HepG2 (cell line): ENCODE measurements at regions not wholly inside any gene's neighbourhood (a gene's known extent, or its start where the extent isn't known, plus 50 kb on each side); places are given as distances from the start of the nearest gene placed in this dataset.

Experiments
- ATAC-seq: fragments of 200-7000 bp; cut with Tn5 transposase; 3 replicates; pipeline ENCODE4 v1.9.1; 2020; ENCODE audit warnings: mild to moderate bottlenecking, moderate library complexity
- BruUV-seq: library from RNA; stranded (reverse); fragments of 400-500 nt; replicated peaks from 2 replicates; lab custom pipeline; 2021; lab: Mats Ljungman, UMichigan
- CTCF ChIA-PET: fragments of 300-600 bp; formaldehyde crosslinking; extraction: SDS; loops from one replicate; lab custom pipeline; 2021; ENCODE audit warnings: low total read pairs, inconsistent platforms, low intra/inter-chr PET ratio; lab: Yijun Ruan, JAX
- POLR2A ChIA-PET: fragments of 350-600 bp; sonication (Branson Sonifier 250); formaldehyde crosslinking; loops from one replicate; lab custom pipeline; 2020; ENCODE audit warnings: antibody characterized with exemption, inconsistent platforms; lab: Yijun Ruan, JAX
- DNase-seq: peaks from one replicate; pipeline ENCODE4 v3.0.0-alpha.2; 2015; ENCODE audit warnings: low spot score
- FAIRE-seq: peaks from 3 replicates; lab custom pipeline; 2011; peaks lifted over from hg19 to GRCh38; lab: Jason Lieb, UNC
- H2AFZ ChIP-seq: one replicate; pipeline ENCODE4 v1.6.1; 2011; ENCODE audit warnings: low read length, inconsistent platforms
- H3K27ac ChIP-seq: fragments of 300-600 bp; 3 replicates; pipeline ENCODE4 v1.8.0; 2011; ENCODE audit warnings: mixed run types, mild to moderate bottlenecking, mixed read lengths, low read length, inconsistent platforms; ENCODE audit not compliant: insufficient read depth; ENCODE audit errors: extremely low read length
- H3K27me3 ChIP-seq, 2 experiments: fragments of 200-600 bp in 1 of 2; 2 replicates in 1 of 2; 3 replicates in 1 of 2; pipeline versions ENCODE4 v1.6.0 to v1.8.0; 2011; ENCODE audit warnings: low read length in 2 of 2, mild to moderate bottlenecking in 2 of 2, moderate library complexity in 2 of 2, inconsistent platforms in 1 of 2; ENCODE audit not compliant: insufficient read depth in 2 of 2, control insufficient read depth in 1 of 2
- H3K36me3 ChIP-seq, 2 experiments: fragments of 200-600 bp in 1 of 2; replicated peaks in 1 of 2; 2 replicates in 1 of 2; 3 replicates in 1 of 2; pipeline versions ENCODE4 v1.5.1 to v1.8.0; 2011; ENCODE audit warnings: low read length in 2 of 2, inconsistent platforms in 1 of 2; ENCODE audit not compliant: insufficient read depth in 2 of 2, control insufficient read depth in 1 of 2
- H3K4me1 ChIP-seq: 2 replicates; pipeline ENCODE4 v1.5.1; 2012; ENCODE audit warnings: low read length, inconsistent platforms; ENCODE audit not compliant: insufficient read depth
- H3K4me2 ChIP-seq: 2 replicates; pipeline ENCODE4 v1.6.0; 2011; ENCODE audit warnings: low read depth, low read length, inconsistent platforms
- H3K4me3 ChIP-seq, 3 experiments: fragments of 200-600 bp in 1 of 3; sonication (generic), shearing (Covaris generic) in 1 of 3; replicated peaks in 1 of 3; 2 replicates each; pipeline ENCODE4 v1.5.1; 2011 to 2016; ENCODE audit warnings: low read length in 3 of 3, inconsistent platforms in 2 of 3, low read depth in 2 of 3, mild to moderate bottlenecking in 2 of 3, control low read depth in 1 of 3, mixed read lengths in 1 of 3; ENCODE audit not compliant: insufficient read depth in 1 of 3
- H3K79me2 ChIP-seq: one replicate; pipeline ENCODE4 v1.6.1; 2011; ENCODE audit warnings: low read length, inconsistent platforms; ENCODE audit not compliant: insufficient read depth
- H3K9ac ChIP-seq: 2 replicates; pipeline ENCODE4 v1.6.0; 2011; ENCODE audit warnings: mild to moderate bottlenecking, low read depth, low read length, inconsistent platforms; ENCODE audit not compliant: insufficient read depth
- H3K9me3 ChIP-seq: 2 replicates; pipeline ENCODE4 v1.5.1; 2012; ENCODE audit warnings: mild to moderate bottlenecking, low read length
- H4K20me1 ChIP-seq: 2 replicates; pipeline ENCODE4 v1.6.0; 2011; ENCODE audit warnings: inconsistent platforms, mild to moderate bottlenecking, low read length, moderate library complexity; ENCODE audit not compliant: insufficient read depth
- AKAP8 ChIP-seq: sonication (generic); formaldehyde crosslinking; IDR thresholded peaks from 2 replicates; pipeline ENCODE4 v1.5.1; 2020; ENCODE audit warnings: mild to moderate bottlenecking, missing genetic modification reagents
- MTF2 ChIP-seq: sonication (generic); formaldehyde crosslinking; IDR thresholded peaks from 2 replicates; pipeline ENCODE4 v1.5.0; 2020; ENCODE audit warnings: missing genetic modification reagents, borderline replicate concordance
- MZF1 ChIP-seq: sonication (generic); formaldehyde crosslinking; IDR thresholded peaks from 2 replicates; pipeline ENCODE4 v1.8.1; 2023; ENCODE audit warnings: mild to moderate bottlenecking, missing genetic modification reagents, borderline replicate concordance
- RXRB ChIP-seq: IDR thresholded peaks from 2 replicates; pipeline ENCODE4 v1.6.1; 2016; ENCODE audit warnings: borderline replicate concordance, missing genetic modification reagents, missing compliant biosample characterization
- ZNF512 ChIP-seq: sonication (generic); formaldehyde crosslinking; IDR thresholded peaks from 2 replicates; pipeline ENCODE4 v1.4.0; 2020; ENCODE audit warnings: mild to moderate bottlenecking, missing genetic modification reagents
- ZNF773 ChIP-seq: sonication (generic); formaldehyde crosslinking; IDR thresholded peaks from 2 replicates; pipeline ENCODE4 v1.4.0; 2020; ENCODE audit warnings: missing genetic modification reagents, borderline replicate concordance
- WGBS: methylation state at CpG from one replicate; pipeline ENCODE4 v1.1.6; 2017; ENCODE audit warnings: low lambda C conversion rate; 5-methylcytosine and 5-hydroxymethylcytosine counted together
- in situ Hi-C: cut with HindIII; loops from 2 replicates; pipeline ENCODE4 v1.10.0; 2017; ENCODE audit warnings: low pct_unique_long_range_greater_than_20kb; ENCODE audit not compliant: extremely low pct_ligation_motif_present
- intact Hi-C: fragments of 100-400 bp; cut with micrococcal nuclease; formaldehyde crosslinking; loops from one replicate; pipeline ENCODE4 v1.10.0; 2022; ENCODE audit not compliant: unreplicated experiment
- TF ChIP-seq, protein P1 (sequence below): sonication (generic); formaldehyde crosslinking; IDR thresholded peaks from 2 replicates; pipeline ENCODE4 v1.5.0; 2020; ENCODE audit warnings: missing genetic modification reagents

- H3K4me2 ChIP-seq: no peak overlapping the region
- WGBS: 0% methylated on average over 1 of the region's 1 CpG
- TF ChIP-seq MZF1 (no peak), ZNF512 (no peak), RXRB (CRISPR knock-in tag) (no peak), ZNF773 (CRISPR knock-in tag) (no peak), AKAP8 (CRISPR knock-in tag) (no peak), MTF2 (CRISPR knock-in tag) (no peak)
- TF ChIP-seq, protein P1, sequence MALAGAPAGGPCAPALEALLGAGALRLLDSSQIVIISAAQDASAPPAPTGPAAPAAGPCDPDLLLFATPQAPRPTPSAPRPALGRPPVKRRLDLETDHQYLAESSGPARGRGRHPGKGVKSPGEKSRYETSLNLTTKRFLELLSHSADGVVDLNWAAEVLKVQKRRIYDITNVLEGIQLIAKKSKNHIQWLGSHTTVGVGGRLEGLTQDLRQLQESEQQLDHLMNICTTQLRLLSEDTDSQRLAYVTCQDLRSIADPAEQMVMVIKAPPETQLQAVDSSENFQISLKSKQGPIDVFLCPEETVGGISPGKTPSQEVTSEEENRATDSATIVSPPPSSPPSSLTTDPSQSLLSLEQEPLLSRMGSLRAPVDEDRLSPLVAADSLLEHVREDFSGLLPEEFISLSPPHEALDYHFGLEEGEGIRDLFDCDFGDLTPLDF (CRISPR knock-in tag): no peak
- intact Hi-C loops: no loop called here
- no peak overlapping the region for H3K27ac ChIP-seq
- FAIRE-seq (no peak), DNase-seq (no peak), ATAC-seq (no peak)
- H3K9ac ChIP-seq: no peak overlapping the region
- H3K4me3 ChIP-seq: no peak overlapping the region
- H3K4me1 ChIP-seq: no peaks in the 10 kb centered on the region
- ChIA-PET POLR2A (no interaction called here), CTCF (no interaction called here)
- no peaks in the 10 kb centered on the region for H3K27me3 ChIP-seq
- H3K9me3 ChIP-seq: peaks cover 67% of the 10 kb centered on the region
- H4K20me1 ChIP-seq: no peaks in the 10 kb centered on the region
- no peaks in the 10 kb centered on the region; a peak in 1 of 5 replicates for H3K36me3 ChIP-seq
- no peak overlapping the region for H2AFZ ChIP-seq
- H3K79me2 ChIP-seq: no peaks in the 10 kb centered on the region
- in situ Hi-C loops: no loop called here
- BruUV-seq: no TSS peak
These were observed 191.6 kb upstream of the CNTN5 start for GRCh38 chr11:98828986-98829708.
